ENCODE measurements at regions not wholly inside any gene's neighbourhood (a gene's known extent, or its start where the extent isn't known, plus 50 kb on each side); places are given as distances from the start of the nearest gene placed in this dataset.

- TF ChIP-seq, protein P1, sequence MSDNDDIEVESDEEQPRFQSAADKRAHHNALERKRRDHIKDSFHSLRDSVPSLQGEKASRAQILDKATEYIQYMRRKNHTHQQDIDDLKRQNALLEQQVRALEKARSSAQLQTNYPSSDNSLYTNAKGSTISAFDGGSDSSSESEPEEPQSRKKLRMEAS (IDR thresholded peaks at IDR 0.05; ENCODE audit: insufficient read depth, insufficient read length): no peak
- TF ChIP-seq, protein P2, sequence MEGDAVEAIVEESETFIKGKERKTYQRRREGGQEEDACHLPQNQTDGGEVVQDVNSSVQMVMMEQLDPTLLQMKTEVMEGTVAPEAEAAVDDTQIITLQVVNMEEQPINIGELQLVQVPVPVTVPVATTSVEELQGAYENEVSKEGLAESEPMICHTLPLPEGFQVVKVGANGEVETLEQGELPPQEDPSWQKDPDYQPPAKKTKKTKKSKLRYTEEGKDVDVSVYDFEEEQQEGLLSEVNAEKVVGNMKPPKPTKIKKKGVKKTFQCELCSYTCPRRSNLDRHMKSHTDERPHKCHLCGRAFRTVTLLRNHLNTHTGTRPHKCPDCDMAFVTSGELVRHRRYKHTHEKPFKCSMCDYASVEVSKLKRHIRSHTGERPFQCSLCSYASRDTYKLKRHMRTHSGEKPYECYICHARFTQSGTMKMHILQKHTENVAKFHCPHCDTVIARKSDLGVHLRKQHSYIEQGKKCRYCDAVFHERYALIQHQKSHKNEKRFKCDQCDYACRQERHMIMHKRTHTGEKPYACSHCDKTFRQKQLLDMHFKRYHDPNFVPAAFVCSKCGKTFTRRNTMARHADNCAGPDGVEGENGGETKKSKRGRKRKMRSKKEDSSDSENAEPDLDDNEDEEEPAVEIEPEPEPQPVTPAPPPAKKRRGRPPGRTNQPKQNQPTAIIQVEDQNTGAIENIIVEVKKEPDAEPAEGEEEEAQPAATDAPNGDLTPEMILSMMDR (IDR thresholded peaks at IDR 0.05; ENCODE audit: extremely low read depth in 1 of 2, insufficient read depth in 1 of 2, low read depth in 1 of 2, low read length in 2 of 2): no peak
- no peak for TF ChIP-seq EZH2 (IDR thresholded peaks at IDR 0.05; ENCODE audit: borderline replicate concordance, low read depth, low read length, severe bottlenecking)
- no peak for TF ChIP-seq POLR2AphosphoS5 (IDR thresholded peaks at IDR 0.05; ENCODE audit: insufficient read depth, low read depth, low read length)
- TF ChIP-seq POLR2A (IDR thresholded peaks at IDR 0.05; ENCODE audit: low read depth, low read length): no peak
Measured at GRCh38 chr16:6932871-6933385, 399.7 kb upstream of the RBFOX1 start.
